ENCODE measurements at regions not wholly inside any gene's neighbourhood (a gene's known extent, or its start where the extent isn't known, plus 50 kb on each side); places are given as distances from the start of the nearest gene placed in this dataset.
A peak's percentile ranks its signal among the peaks of the same experiment; 100 is the strongest.

DNA sequence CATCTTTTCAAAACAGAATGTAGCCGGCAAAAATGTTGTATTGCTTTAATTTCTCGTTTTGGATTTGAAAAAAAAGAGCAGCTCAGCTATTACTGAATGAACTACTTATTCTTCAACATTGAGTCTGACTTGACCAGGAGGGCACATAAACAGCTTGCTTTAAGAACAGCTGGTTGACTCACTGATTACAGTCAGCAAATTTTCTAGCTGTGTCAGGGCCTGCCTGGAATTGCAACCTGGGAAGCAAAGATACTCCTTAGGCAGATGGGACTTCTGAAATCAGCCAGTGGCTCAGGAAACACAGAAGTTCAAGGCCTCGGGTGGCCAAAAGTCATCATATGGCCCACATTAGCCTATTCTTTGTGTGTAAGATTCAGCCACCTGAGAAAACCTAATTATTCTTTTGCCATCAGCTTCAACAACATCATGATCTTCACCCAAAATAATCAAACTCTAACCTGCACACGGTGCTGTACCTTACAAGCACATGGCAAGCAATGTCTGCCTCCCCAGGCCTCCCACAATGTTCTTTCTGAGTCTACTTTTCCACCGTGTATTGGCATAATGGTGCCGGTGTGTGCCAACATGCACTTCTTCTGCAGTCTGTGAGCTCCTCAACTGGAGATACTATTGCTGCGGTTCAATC, 307.2 kb downstream of the HHIPL2 start:
- Histone ChIP-seq H3K36me3 (ENCODE audit: low read depth) (no peaks in the 10 kb centered on the region), H3F3A (ENCODE audit: insufficient read depth) (peaks cover 13% of the 10 kb centered on the region), H3K9me2 (ENCODE audit: insufficient read depth) (no peaks in the 10 kb centered on the region), H3K4me1 (ENCODE audit: insufficient read depth) (peaks cover 8% of the 10 kb centered on the region; the same call in 1 of the 2 replicates), H3K4me3 (no peak overlapping the region), H3K79me2 (ENCODE audit: insufficient read depth) (no peaks in the 10 kb centered on the region), H4K20me1 (ENCODE audit: insufficient read depth) (no peaks in the 10 kb centered on the region), H2AFZ (0 out of 2 replicates have a peak overlapping the region, but pooled peaks have one; percentile 20), H3K9me3 (ENCODE audit: low read depth) (no peaks in the 10 kb centered on the region), H3K4me2 (ENCODE audit: unreplicated experiment) (no peak overlapping the region), H3K27me3 (replicated peaks; ENCODE audit: insufficient read depth) (no peaks in the 10 kb centered on the region), H3K27ac (no peak overlapping the region), H3K9ac (no peak overlapping the region)
- WGBS, 2 experiments (ENCODE audit: low coverage in 1 of 2, low lambda C conversion rate in 2 of 2, missing lambda C conversion rate in 2 of 2): 68 to 69% methylated on average over 7 of the region's 7 CpGs
- no peak for TF ChIP-seq EZH2 (IDR thresholded peaks at IDR 0.05; ENCODE audit: insufficient read depth, poor library complexity, severe bottlenecking)
- no peak for TF ChIP-seq EZH2phosphoT487 (IDR thresholded peaks at IDR 0.05; ENCODE audit: insufficient read depth, low read depth)
- in situ Hi-C loops (cut with MboI): no loop called here
- peak; percentile 63 for DNase-seq

DNA sequence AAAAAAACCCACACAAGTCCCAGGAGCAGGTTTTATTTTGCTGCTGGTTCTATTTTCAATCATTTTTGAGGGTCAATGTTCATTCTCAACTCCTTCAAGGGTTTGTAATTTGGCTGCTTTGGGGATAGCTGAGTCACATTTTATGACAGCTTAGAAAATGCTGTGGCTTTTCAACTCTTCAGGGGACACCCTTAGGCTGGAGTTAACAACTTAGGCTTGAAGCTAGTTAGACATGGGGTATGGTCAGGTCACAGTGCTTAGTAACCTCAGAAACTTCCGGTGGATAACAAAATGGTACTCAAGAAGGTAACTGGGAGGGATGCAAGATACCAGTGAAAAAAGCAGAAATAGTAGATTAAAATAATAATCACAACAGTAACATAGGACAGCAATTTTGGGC, 308.8 kb downstream of the HHIPL2 start:
- Histone ChIP-seq H3F3A (ENCODE audit: insufficient read depth) (peaks cover 13% of the 10 kb centered on the region), H3K4me1 (ENCODE audit: insufficient read depth) (peaks cover 8% of the 10 kb centered on the region; the same call in 1 of the 2 replicates), H3K36me3 (ENCODE audit: low read depth) (no peaks in the 10 kb centered on the region), H3K4me3 (no peak overlapping the region), H3K9me2 (ENCODE audit: insufficient read depth) (no peaks in the 10 kb centered on the region), H3K9me3 (ENCODE audit: low read depth) (no peaks in the 10 kb centered on the region), H4K20me1 (ENCODE audit: insufficient read depth) (no peaks in the 10 kb centered on the region), H3K9ac (no peak overlapping the region), H3K27me3 (replicated peaks; ENCODE audit: insufficient read depth) (no peaks in the 10 kb centered on the region), H2AFZ (no peak overlapping the region), H3K4me2 (ENCODE audit: unreplicated experiment) (no peak overlapping the region), H3K79me2 (ENCODE audit: insufficient read depth) (no peaks in the 10 kb centered on the region), H3K27ac (no peak overlapping the region)
- TF ChIP-seq EZH2phosphoT487 (IDR thresholded peaks at IDR 0.05; ENCODE audit: insufficient read depth, low read depth) (no peak), EZH2 (IDR thresholded peaks at IDR 0.05; ENCODE audit: insufficient read depth, poor library complexity, severe bottlenecking) (no peak)
- DNase-seq: no peak
- WGBS, 2 experiments (ENCODE audit: low coverage in 1 of 2, low lambda C conversion rate in 2 of 2, missing lambda C conversion rate in 2 of 2): 92 to 100% methylated on average over 1 of the region's 1 CpG
- in situ Hi-C loops (cut with MboI): no loop called here

DNA sequence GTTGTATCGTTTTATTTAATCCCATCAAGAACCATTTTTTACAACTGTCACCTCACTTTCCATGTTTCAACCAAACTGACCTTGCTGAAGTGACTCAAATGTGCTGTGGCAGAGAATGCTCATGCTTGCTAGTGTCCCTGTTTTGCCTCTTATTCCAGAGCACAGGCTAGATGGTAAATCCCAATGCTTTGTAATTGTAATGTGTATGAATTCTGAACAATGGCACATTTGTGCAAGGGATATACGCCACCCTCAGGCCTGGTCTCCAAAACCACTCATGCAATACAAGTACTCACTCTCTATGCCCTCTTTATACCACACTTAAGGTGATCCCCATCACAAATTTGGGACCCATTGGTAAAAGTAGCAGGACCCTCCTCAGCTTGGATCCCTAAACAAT, 313.6 kb downstream of the HHIPL2 start:
- H3K27ac ChIP-seq: no peak overlapping the region
- H3K79me2 ChIP-seq (ENCODE audit: insufficient read depth): no peaks in the 10 kb centered on the region
- DNase-seq: no peak
- H3K4me3 ChIP-seq: no peak overlapping the region
- no peaks in the 10 kb centered on the region for H3K27me3 ChIP-seq (replicated peaks; ENCODE audit: insufficient read depth)
- no peak for TF ChIP-seq EZH2phosphoT487 (IDR thresholded peaks at IDR 0.05; ENCODE audit: insufficient read depth, low read depth)
- no peak for TF ChIP-seq EZH2 (IDR thresholded peaks at IDR 0.05; ENCODE audit: insufficient read depth, poor library complexity, severe bottlenecking)
- no peak overlapping the region for H3K9ac ChIP-seq
- no peak overlapping the region for H3K4me2 ChIP-seq (ENCODE audit: unreplicated experiment)
- no peaks in the 10 kb centered on the region for H3K4me1 ChIP-seq (ENCODE audit: insufficient read depth)
- in situ Hi-C loops (cut with MboI): no loop called here
- no peaks in the 10 kb centered on the region for H3K36me3 ChIP-seq (ENCODE audit: low read depth)
- H2AFZ ChIP-seq: no peak overlapping the region
- no peaks in the 10 kb centered on the region for H4K20me1 ChIP-seq (ENCODE audit: insufficient read depth)
- H3K9me3 ChIP-seq (ENCODE audit: low read depth): no peaks in the 10 kb centered on the region
- no peaks in the 10 kb centered on the region for H3F3A ChIP-seq (ENCODE audit: insufficient read depth)
- WGBS, 2 experiments (ENCODE audit: low coverage in 1 of 2, low lambda C conversion rate in 2 of 2, missing lambda C conversion rate in 2 of 2): 68 to 73% methylated on average over 2 of the region's 2 CpGs
- H3K9me2 ChIP-seq (ENCODE audit: insufficient read depth): no peaks in the 10 kb centered on the region

DNA sequence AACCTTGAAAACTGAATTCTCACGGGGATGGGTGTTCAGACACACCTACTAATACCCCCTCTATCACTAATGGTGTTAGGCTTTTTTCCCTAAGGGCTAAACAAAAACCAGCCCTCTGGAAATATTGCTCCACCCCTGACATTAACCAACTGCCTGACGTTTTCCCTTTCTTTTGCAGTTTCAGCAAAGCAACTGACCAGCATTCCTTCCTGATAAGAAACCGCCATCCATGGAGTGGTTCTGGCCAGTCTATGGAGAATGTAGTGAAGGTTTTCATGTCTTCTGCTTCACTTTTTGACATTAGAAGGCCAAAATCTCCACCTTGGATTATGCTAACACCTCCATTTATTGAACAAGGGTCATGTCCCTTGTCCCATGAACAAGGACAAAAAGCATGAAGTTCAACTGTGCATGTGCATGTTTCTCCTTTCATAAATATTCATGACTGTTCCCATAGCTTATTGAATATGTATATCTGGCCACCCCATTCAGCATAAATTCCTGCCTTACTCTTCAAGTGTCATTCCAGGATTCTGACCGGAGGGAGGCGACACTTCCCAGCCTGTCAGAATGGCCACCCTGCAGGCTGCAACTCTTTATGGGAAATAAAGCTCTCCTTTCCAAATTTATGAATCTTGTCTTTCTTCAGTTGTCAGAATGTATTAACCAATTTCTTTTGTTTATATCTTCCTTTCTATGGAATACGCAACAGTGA, 314.3 kb downstream of the HHIPL2 start:
- Histone ChIP-seq H3K4me2 (ENCODE audit: unreplicated experiment) (no peak overlapping the region), H3F3A (ENCODE audit: insufficient read depth) (no peaks in the 10 kb centered on the region), H3K27me3 (replicated peaks; ENCODE audit: insufficient read depth) (no peaks in the 10 kb centered on the region), H3K4me1 (ENCODE audit: insufficient read depth) (no peaks in the 10 kb centered on the region), H2AFZ (no peak overlapping the region), H3K27ac (no peak overlapping the region), H3K4me3 (no peak overlapping the region), H3K36me3 (ENCODE audit: low read depth) (no peaks in the 10 kb centered on the region), H3K9me2 (ENCODE audit: insufficient read depth) (no peaks in the 10 kb centered on the region), H3K9me3 (ENCODE audit: low read depth) (no peaks in the 10 kb centered on the region), H3K79me2 (ENCODE audit: insufficient read depth) (no peaks in the 10 kb centered on the region), H4K20me1 (ENCODE audit: insufficient read depth) (no peaks in the 10 kb centered on the region), H3K9ac (no peak overlapping the region)
- in situ Hi-C loops (cut with MboI): no loop called here
- DNase-seq: no peak
- 77 to 79% methylated on average over 6 of the region's 6 CpGs for WGBS, 2 experiments (ENCODE audit: low coverage in 1 of 2, low lambda C conversion rate in 2 of 2, missing lambda C conversion rate in 2 of 2)
- TF ChIP-seq EZH2 (IDR thresholded peaks at IDR 0.05; ENCODE audit: insufficient read depth, poor library complexity, severe bottlenecking) (no peak), EZH2phosphoT487 (IDR thresholded peaks at IDR 0.05; ENCODE audit: insufficient read depth, low read depth) (no peak)

Measured in GM23248 (cell line).